HEK293 (cell line): ENCODE measurements at regions not wholly inside any gene's neighbourhood (a gene's known extent, or its start where the extent isn't known, plus 50 kb on each side); places are given as distances from the start of the nearest gene placed in this dataset.
"Not testable (repeated sequence)": the region's sequence is repeated elsewhere in the genome, so short reads cannot be mapped to it uniquely, and the experiment has no call there.

Source experiments
- CTCF ChIP-seq: fragments of 450-650 bp; formaldehyde crosslinking; IDR thresholded peaks from 2 replicates; pipeline ENCODE4 v1.5.1; 2016; ENCODE audit warnings: missing biosample characterization, missing genetic modification characterization
- ZNF121 ChIP-seq: fragments of 450-650 bp; formaldehyde crosslinking; IDR thresholded peaks from 2 replicates; pipeline ENCODE4 v1.5.1; 2016; ENCODE audit warnings: missing biosample characterization, missing genetic modification characterization
- ZNF449 ChIP-seq: fragments of 450-650 bp; formaldehyde crosslinking; IDR thresholded peaks from 2 replicates; pipeline ENCODE4 v1.5.1; 2017; ENCODE audit warnings: missing biosample characterization, mild to moderate bottlenecking, missing genetic modification characterization, moderate library complexity
- ZNF785 ChIP-seq: fragments of 450-650 bp; formaldehyde crosslinking; IDR thresholded peaks from 2 replicates; pipeline ENCODE4 v1.5.1; 2016; ENCODE audit warnings: missing biosample characterization, missing genetic modification characterization
- TF ChIP-seq, protein P1 (sequence below): fragments of 450-650 bp; IDR thresholded peaks from 2 replicates; pipeline ENCODE4 v1.5.1; 2018; ENCODE audit warnings: missing biosample characterization, missing genetic modification characterization

GRCh38 chr7:120066898-120067297 lies 206.1 kb upstream of the KCND2 start:
- TF ChIP-seq CTCF (tag by site-specific recombination); ZNF121; ZNF449 (tag by site-specific recombination); ZNF785 (tag by site-specific recombination): not testable (repeated sequence)
- TF ChIP-seq, protein P1, sequence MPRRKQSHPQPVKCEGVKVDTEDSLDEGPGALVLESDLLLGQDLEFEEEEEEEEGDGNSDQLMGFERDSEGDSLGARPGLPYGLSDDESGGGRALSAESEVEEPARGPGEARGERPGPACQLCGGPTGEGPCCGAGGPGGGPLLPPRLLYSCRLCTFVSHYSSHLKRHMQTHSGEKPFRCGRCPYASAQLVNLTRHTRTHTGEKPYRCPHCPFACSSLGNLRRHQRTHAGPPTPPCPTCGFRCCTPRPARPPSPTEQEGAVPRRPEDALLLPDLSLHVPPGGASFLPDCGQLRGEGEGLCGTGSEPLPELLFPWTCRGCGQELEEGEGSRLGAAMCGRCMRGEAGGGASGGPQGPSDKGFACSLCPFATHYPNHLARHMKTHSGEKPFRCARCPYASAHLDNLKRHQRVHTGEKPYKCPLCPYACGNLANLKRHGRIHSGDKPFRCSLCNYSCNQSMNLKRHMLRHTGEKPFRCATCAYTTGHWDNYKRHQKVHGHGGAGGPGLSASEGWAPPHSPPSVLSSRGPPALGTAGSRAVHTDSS (tag by site-specific recombination): not testable (repeated sequence)
